IPS-NIHi11 (cell line): ENCODE measurements at regions not wholly inside any gene's neighbourhood (a gene's known extent, or its start where the extent isn't known, plus 50 kb on each side); places are given as distances from the start of the nearest gene placed in this dataset.

Experiments
- DNase-seq: peaks from one replicate; pipeline ENCODE4 v3.0.0; 2012; ENCODE audit warnings: mixed read lengths, low spot score

GRCh38 chr1:234884701-234885100, 243.9 kb downstream of the TOMM20 start:
- DNase-seq, result no peak

- no peak for DNase-seq
Observed at GRCh38 chr1:234884006-234884405, 244.6 kb downstream of the TOMM20 start.

- DNase-seq, result no peak
Observed at GRCh38 chr1:234882898-234883297, 245.7 kb downstream of the TOMM20 start.

GRCh38 chr1:234881893-234882771, 246.5 kb downstream of the TOMM20 start:
- no peak for DNase-seq

GRCh38 chr1:234879147-234880080, 249.2 kb downstream of the TOMM20 start:
- no peak for DNase-seq

- DNase-seq, result no peak
Observed at GRCh38 chr1:234878288-234878687, 250.3 kb downstream of the TOMM20 start.

- no peak for DNase-seq
Observed at GRCh38 chr1:234877761-234878160, 250.9 kb downstream of the TOMM20 start.

GRCh38 chr1:234875953-234876855, 252.4 kb downstream of the TOMM20 start:
- DNase-seq, result no peak

GRCh38 chr1:234875328-234875952, 253.2 kb downstream of the TOMM20 start:
- DNase-seq, result no peak

- DNase-seq, result no peak
Observed at GRCh38 chr1:234874291-234875288, 254.0 kb downstream of the TOMM20 start.

- no peak for DNase-seq
Observed at GRCh38 chr1:234871710-234872271, 256.8 kb downstream of the TOMM20 start.

- DNase-seq, result no peak
Observed at GRCh38 chr1:234871039-234871709, 257.5 kb downstream of the TOMM20 start.

GRCh38 chr1:234870020-234870981, 258.3 kb downstream of the TOMM20 start:
- no peak for DNase-seq

GRCh38 chr1:234869182-234870019, 259.2 kb downstream of the TOMM20 start:
- no peak for DNase-seq

- DNase-seq, result no peak
Observed at GRCh38 chr1:234868296-234869147, 258.5 kb upstream of the IRF2BP2 start.
